ENCODE measurements at regions not wholly inside any gene's neighbourhood (a gene's known extent, or its start where the extent isn't known, plus 50 kb on each side); places are given as distances from the start of the nearest gene placed in this dataset.

DNA sequence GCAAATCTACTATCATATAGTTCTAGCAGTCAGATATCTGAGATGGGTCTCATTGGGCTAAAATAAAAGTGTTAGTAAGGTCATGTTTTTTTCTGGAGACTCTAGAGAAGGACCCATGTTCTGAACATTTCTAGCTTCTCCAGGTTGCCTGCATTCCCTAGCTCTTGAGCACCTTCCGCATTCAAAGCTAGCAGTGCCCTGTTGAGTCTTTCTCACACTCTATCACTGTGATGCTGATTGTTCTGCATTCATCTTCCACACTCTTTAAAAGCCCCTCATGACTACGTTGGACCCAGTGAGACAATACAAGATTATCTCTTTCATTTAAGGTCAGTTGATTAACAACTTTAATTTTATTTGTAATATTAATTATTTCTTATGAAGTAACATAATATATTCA, 433.3 kb upstream of the CHORDC1 start:
- Histone ChIP-seq H3K4me3 (ENCODE audit: control insufficient read depth in 1 of 7, extremely low read depth in 1 of 7, insufficient read depth in 4 of 7, low read depth in 2 of 7, low read length in 6 of 7) (no peak overlapping the region), H3K4me1 (ENCODE audit: control extremely low read depth in 1 of 4, control insufficient read depth in 4 of 4, insufficient read depth in 4 of 4, low read length in 3 of 4) (no peaks in the 10 kb centered on the region), H3K9me3 (ENCODE audit: control extremely low read depth in 1 of 5, control insufficient read depth in 4 of 5, insufficient read depth in 2 of 5, low read depth in 1 of 5, low read length in 4 of 5) (no peaks in the 10 kb centered on the region), H3K36me3 (ENCODE audit: control insufficient read depth in 4 of 4, insufficient read depth in 4 of 4, low read length in 3 of 4) (no peaks in the 10 kb centered on the region), H3K27me3 (replicated peaks in 2 of 5; ENCODE audit: control insufficient read depth in 4 of 5, insufficient read depth in 5 of 5, low read length in 4 of 5) (no peaks in the 10 kb centered on the region), H3K27ac (ENCODE audit: insufficient read depth in 1 of 2, low read depth in 1 of 2, low read length in 2 of 2, poor library complexity in 1 of 2, severe bottlenecking in 2 of 2) (no peak overlapping the region)
- ChIA-PET CTCF (no interaction called here), POLR2A (no interaction called here)
- WGBS (ENCODE audit: insufficient coverage): 100% methylated on average over 1 of the region's 2 CpGs
- DNase-seq: no peak

DNA sequence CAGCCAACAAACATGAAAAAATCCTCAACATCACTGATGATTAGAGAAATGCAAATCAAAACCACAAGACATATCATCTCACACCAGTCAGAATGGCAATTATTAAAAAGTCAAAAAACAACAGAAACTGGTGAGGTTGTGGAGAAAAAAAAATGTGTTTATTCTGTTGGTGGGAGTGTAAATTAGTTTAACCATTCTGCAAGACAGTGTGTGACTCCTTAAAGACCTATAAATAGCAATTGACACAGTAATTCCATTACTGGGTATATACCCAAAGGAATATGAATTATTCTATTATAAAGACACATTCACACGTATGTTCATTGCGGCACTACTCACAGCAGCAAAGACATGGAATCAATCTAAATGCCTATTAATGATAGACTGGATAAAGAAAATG, 427.3 kb upstream of the CHORDC1 start:
- no peak overlapping the region for H3K4me3 ChIP-seq (ENCODE audit: control insufficient read depth in 1 of 7, extremely low read depth in 1 of 7, insufficient read depth in 4 of 7, low read depth in 2 of 7, low read length in 6 of 7)
- POLR2A ChIA-PET: no interaction called here
- DNase-seq: no peak
- H3K36me3 ChIP-seq (ENCODE audit: control insufficient read depth in 4 of 4, insufficient read depth in 4 of 4, low read length in 3 of 4): no peaks in the 10 kb centered on the region
- no peak overlapping the region for H3K27ac ChIP-seq (ENCODE audit: insufficient read depth in 1 of 2, low read depth in 1 of 2, low read length in 2 of 2, poor library complexity in 1 of 2, severe bottlenecking in 2 of 2)
- H3K9me3 ChIP-seq (ENCODE audit: control extremely low read depth in 1 of 5, control insufficient read depth in 4 of 5, insufficient read depth in 2 of 5, low read depth in 1 of 5, low read length in 4 of 5): no peaks in the 10 kb centered on the region
- CTCF ChIA-PET: no interaction called here
- H3K27me3 ChIP-seq (replicated peaks in 2 of 5; ENCODE audit: control insufficient read depth in 4 of 5, insufficient read depth in 5 of 5, low read length in 4 of 5): no peaks in the 10 kb centered on the region
- no peaks in the 10 kb centered on the region for H3K4me1 ChIP-seq (ENCODE audit: control extremely low read depth in 1 of 4, control insufficient read depth in 4 of 4, insufficient read depth in 4 of 4, low read length in 3 of 4)
- WGBS (ENCODE audit: insufficient coverage): no CpG with 5 or more reads among the region's 2 CpGs

DNA sequence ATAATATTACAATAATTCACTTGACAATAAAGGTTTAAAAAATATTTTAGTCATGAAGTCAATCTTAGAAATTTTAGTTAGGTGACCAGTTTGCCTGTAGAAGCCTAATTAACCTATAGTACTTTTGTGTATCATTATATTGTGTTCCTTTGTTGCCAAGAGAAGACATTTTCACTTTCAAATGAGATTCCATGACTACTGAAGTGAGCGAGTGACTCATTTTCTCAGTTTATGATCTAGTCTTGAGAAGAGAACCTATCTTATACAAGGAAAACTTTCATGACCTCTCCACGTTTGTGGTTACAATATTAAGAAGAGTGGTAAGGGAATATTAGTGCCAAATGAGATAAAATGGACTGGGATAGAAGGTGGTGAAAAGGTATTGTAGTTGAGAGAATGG, 423.9 kb upstream of the CHORDC1 start:
- ChIA-PET POLR2A (no interaction called here), CTCF (no interaction called here)
- no CpG with 5 or more reads among the region's 2 CpGs for WGBS (ENCODE audit: insufficient coverage)
- no peaks in the 10 kb centered on the region for H3K4me1 ChIP-seq (ENCODE audit: control extremely low read depth in 1 of 4, control insufficient read depth in 4 of 4, insufficient read depth in 4 of 4, low read length in 3 of 4)
- H3K36me3 ChIP-seq (ENCODE audit: control insufficient read depth in 4 of 4, insufficient read depth in 4 of 4, low read length in 3 of 4): no peaks in the 10 kb centered on the region
- H3K9me3 ChIP-seq (ENCODE audit: control extremely low read depth in 1 of 5, control insufficient read depth in 4 of 5, insufficient read depth in 2 of 5, low read depth in 1 of 5, low read length in 4 of 5): no peaks in the 10 kb centered on the region
- H3K27me3 ChIP-seq (replicated peaks in 2 of 5; ENCODE audit: control insufficient read depth in 4 of 5, insufficient read depth in 5 of 5, low read length in 4 of 5): no peaks in the 10 kb centered on the region
- no peak overlapping the region for H3K4me3 ChIP-seq (ENCODE audit: control insufficient read depth in 1 of 7, extremely low read depth in 1 of 7, insufficient read depth in 4 of 7, low read depth in 2 of 7, low read length in 6 of 7)
- H3K27ac ChIP-seq (ENCODE audit: insufficient read depth in 1 of 2, low read depth in 1 of 2, low read length in 2 of 2, poor library complexity in 1 of 2, severe bottlenecking in 2 of 2): no peak overlapping the region
- DNase-seq: no peak

DNA sequence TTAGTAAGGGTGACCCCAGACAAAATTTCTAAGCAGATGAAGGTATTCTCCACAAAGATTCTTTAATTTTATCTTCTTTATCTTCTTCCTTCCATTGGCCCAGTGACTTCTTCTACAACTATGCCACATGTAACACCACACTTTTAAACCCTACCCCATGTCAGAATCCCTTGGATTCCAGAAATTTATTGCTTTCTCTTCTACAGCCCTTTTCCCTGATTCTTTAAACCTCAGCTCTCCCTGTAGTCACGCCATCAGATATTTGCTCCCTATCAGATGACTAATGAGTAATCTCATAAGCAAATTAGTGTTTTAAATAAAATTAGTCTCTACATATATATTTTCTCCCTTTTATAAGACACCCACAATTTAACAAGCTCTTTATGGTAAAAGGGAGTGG, 423.4 kb upstream of the CHORDC1 start:
- Histone ChIP-seq H3K36me3 (ENCODE audit: control insufficient read depth in 4 of 4, insufficient read depth in 4 of 4, low read length in 3 of 4) (no peaks in the 10 kb centered on the region), H3K4me3 (ENCODE audit: control insufficient read depth in 1 of 7, extremely low read depth in 1 of 7, insufficient read depth in 4 of 7, low read depth in 2 of 7, low read length in 6 of 7) (no peak overlapping the region), H3K9me3 (ENCODE audit: control extremely low read depth in 1 of 5, control insufficient read depth in 4 of 5, insufficient read depth in 2 of 5, low read depth in 1 of 5, low read length in 4 of 5) (no peaks in the 10 kb centered on the region), H3K27ac (ENCODE audit: insufficient read depth in 1 of 2, low read depth in 1 of 2, low read length in 2 of 2, poor library complexity in 1 of 2, severe bottlenecking in 2 of 2) (no peak overlapping the region), H3K4me1 (ENCODE audit: control extremely low read depth in 1 of 4, control insufficient read depth in 4 of 4, insufficient read depth in 4 of 4, low read length in 3 of 4) (no peaks in the 10 kb centered on the region), H3K27me3 (replicated peaks in 2 of 5; ENCODE audit: control insufficient read depth in 4 of 5, insufficient read depth in 5 of 5, low read length in 4 of 5) (no peaks in the 10 kb centered on the region)
- CTCF ChIA-PET: no interaction called here
- no peak for DNase-seq
- POLR2A ChIA-PET: no interaction called here
- no CpG with 5 or more reads among the region's 1 CpG for WGBS (ENCODE audit: insufficient coverage)

DNA sequence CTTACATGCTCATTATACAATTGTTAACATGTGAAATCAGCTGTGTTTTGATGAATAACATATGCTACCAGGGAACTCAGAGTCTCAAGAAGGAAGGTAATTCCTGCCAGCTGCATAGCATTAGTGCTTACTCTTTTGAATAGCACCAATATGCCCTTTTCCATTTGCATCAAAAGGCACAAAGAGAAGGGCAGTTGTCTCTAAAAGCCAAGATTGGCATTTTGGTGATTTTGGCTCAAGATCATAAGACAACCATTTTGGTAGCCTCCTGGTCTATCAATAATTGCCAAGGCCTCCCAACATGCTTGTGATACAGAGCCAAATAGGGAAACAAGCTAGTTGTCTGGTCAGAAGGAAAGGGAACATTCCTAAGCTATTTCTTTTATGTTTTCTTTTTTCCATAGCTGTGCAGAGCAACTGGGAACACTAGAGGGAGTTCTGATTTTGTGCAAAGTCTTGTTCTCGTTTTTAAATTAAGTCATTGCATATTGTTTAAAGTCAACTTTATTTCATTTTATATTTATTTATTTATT, 416.7 kb upstream of the CHORDC1 start:
- no CpG with 5 or more reads among the region's 1 CpG for WGBS (ENCODE audit: insufficient coverage)
- Histone ChIP-seq H3K27me3 (replicated peaks in 2 of 5; ENCODE audit: control insufficient read depth in 4 of 5, insufficient read depth in 5 of 5, low read length in 4 of 5) (no peaks in the 10 kb centered on the region), H3K9me3 (ENCODE audit: control extremely low read depth in 1 of 5, control insufficient read depth in 4 of 5, insufficient read depth in 2 of 5, low read depth in 1 of 5, low read length in 4 of 5) (peaks cover 0 to 2% (median 0%) of the 10 kb centered on the region in 5 experiments), H3K27ac (ENCODE audit: insufficient read depth in 1 of 2, low read depth in 1 of 2, low read length in 2 of 2, poor library complexity in 1 of 2, severe bottlenecking in 2 of 2) (no peak overlapping the region), H3K4me3 (ENCODE audit: control insufficient read depth in 1 of 7, extremely low read depth in 1 of 7, insufficient read depth in 4 of 7, low read depth in 2 of 7, low read length in 6 of 7) (no peak overlapping the region), H3K36me3 (ENCODE audit: control insufficient read depth in 4 of 4, insufficient read depth in 4 of 4, low read length in 3 of 4) (no peaks in the 10 kb centered on the region), H3K4me1 (ENCODE audit: control extremely low read depth in 1 of 4, control insufficient read depth in 4 of 4, insufficient read depth in 4 of 4, low read length in 3 of 4) (no peaks in the 10 kb centered on the region)
- POLR2A ChIA-PET: no interaction called here
- CTCF ChIA-PET: no interaction called here
- DNase-seq: no peak

DNA sequence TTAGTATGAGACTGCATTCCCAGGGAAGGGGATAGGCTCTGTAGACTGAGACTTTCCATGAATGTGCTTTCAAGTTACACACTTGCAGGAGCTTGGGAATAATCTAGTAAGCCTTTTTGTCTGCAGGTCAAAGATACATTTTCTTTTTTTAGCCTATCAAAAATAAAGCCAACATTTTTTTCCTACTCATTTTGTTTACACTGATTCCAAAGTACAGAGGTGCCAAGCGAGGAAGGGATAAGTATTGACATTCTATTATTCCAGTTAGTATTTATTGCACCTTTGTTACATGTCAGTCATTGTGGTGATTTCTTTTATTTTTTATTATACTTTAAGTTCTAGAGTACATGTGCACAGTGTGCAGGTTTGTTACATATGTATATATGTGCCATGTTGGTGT, 413.0 kb upstream of the CHORDC1 start:
- Histone ChIP-seq H3K9me3 (ENCODE audit: control extremely low read depth in 1 of 5, control insufficient read depth in 4 of 5, insufficient read depth in 2 of 5, low read depth in 1 of 5, low read length in 4 of 5) (peaks cover 0 to 2% (median 0%) of the 10 kb centered on the region in 5 experiments), H3K27ac (ENCODE audit: insufficient read depth in 1 of 2, low read depth in 1 of 2, low read length in 2 of 2, poor library complexity in 1 of 2, severe bottlenecking in 2 of 2) (no peak overlapping the region), H3K4me3 (ENCODE audit: control insufficient read depth in 1 of 7, extremely low read depth in 1 of 7, insufficient read depth in 4 of 7, low read depth in 2 of 7, low read length in 6 of 7) (no peak overlapping the region), H3K4me1 (ENCODE audit: control extremely low read depth in 1 of 4, control insufficient read depth in 4 of 4, insufficient read depth in 4 of 4, low read length in 3 of 4) (no peaks in the 10 kb centered on the region), H3K27me3 (replicated peaks in 2 of 5; ENCODE audit: control insufficient read depth in 4 of 5, insufficient read depth in 5 of 5, low read length in 4 of 5) (no peaks in the 10 kb centered on the region), H3K36me3 (ENCODE audit: control insufficient read depth in 4 of 4, insufficient read depth in 4 of 4, low read length in 3 of 4) (no peaks in the 10 kb centered on the region)
- no peak for DNase-seq
- WGBS (ENCODE audit: insufficient coverage): no CpG with 5 or more reads among the region's 1 CpG
- ChIA-PET CTCF (no interaction called here), POLR2A (no interaction called here)

DNA sequence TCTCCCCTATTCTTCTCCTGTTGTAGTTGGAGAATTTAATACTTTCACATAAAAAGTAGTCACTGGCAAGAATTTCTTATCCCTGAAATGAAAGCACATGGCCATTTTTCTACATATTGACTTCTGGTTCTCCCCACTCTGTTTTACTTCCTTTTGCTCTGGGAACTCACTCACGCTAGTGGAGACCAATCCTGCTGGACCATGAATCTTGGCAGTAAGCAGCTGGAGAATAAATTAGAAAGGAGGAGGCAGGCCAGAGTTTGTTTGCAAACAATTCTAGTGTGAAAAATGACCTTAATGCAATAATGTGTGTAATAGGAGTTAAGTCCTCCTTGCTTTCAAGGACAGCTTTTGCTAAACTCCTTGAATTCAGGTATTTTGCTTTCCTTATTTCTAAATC, 412.3 kb upstream of the CHORDC1 start:
- POLR2A ChIA-PET: no interaction called here
- WGBS (ENCODE audit: insufficient coverage): 100% methylated on average over 1 of the region's 1 CpG
- CTCF ChIA-PET: no interaction called here

More for the DNA sequence above, 412.3 kb upstream of the CHORDC1 start:
- no peaks in the 10 kb centered on the region for H3K36me3 ChIP-seq (ENCODE audit: control insufficient read depth in 4 of 4, insufficient read depth in 4 of 4, low read length in 3 of 4)
- no peak overlapping the region for H3K27ac ChIP-seq (ENCODE audit: insufficient read depth in 1 of 2, low read depth in 1 of 2, low read length in 2 of 2, poor library complexity in 1 of 2, severe bottlenecking in 2 of 2)
- H3K9me3 ChIP-seq (ENCODE audit: control extremely low read depth in 1 of 5, control insufficient read depth in 4 of 5, insufficient read depth in 2 of 5, low read depth in 1 of 5, low read length in 4 of 5): peaks cover 0 to 2% (median 0%) of the 10 kb centered on the region in 5 experiments
- H3K27me3 ChIP-seq (replicated peaks in 2 of 5; ENCODE audit: control insufficient read depth in 4 of 5, insufficient read depth in 5 of 5, low read length in 4 of 5): no peaks in the 10 kb centered on the region
- H3K4me1 ChIP-seq (ENCODE audit: control extremely low read depth in 1 of 4, control insufficient read depth in 4 of 4, insufficient read depth in 4 of 4, low read length in 3 of 4): no peaks in the 10 kb centered on the region
- no peak for DNase-seq
- no peak overlapping the region for H3K4me3 ChIP-seq (ENCODE audit: control insufficient read depth in 1 of 7, extremely low read depth in 1 of 7, insufficient read depth in 4 of 7, low read depth in 2 of 7, low read length in 6 of 7)
